Stimulated activated CD4-positive, alpha-beta T cell treated with anti-CD3 and anti-CD28 coated beads, Interleukin-2, amount 100 ng/mL, for 24 hours (primary cell): ENCODE measurements at regions not wholly inside any gene's neighbourhood (a gene's known extent, or its start where the extent isn't known, plus 50 kb on each side); places are given as distances from the start of the nearest gene placed in this dataset.
"Not testable (repeated sequence)": the region's sequence is repeated elsewhere in the genome, so short reads cannot be mapped to it uniquely, and the experiment has no call there.

ENCODE experiments used
- DNase-seq, 2 donors: peaks; one replicate each; pipeline ENCODE4 v3.0.0-alpha.2; 2020

GRCh38 chr5:32932241-32932935, 221.3 kb downstream of the NPR3 start:
- no peak for DNase-seq

GRCh38 chr5:32933692-32934091, 222.6 kb downstream of the NPR3 start:
- DNase-seq, result no peak

GRCh38 chr5:32934529-32934928, 223.4 kb downstream of the NPR3 start:
- no peak for DNase-seq

DNA sequence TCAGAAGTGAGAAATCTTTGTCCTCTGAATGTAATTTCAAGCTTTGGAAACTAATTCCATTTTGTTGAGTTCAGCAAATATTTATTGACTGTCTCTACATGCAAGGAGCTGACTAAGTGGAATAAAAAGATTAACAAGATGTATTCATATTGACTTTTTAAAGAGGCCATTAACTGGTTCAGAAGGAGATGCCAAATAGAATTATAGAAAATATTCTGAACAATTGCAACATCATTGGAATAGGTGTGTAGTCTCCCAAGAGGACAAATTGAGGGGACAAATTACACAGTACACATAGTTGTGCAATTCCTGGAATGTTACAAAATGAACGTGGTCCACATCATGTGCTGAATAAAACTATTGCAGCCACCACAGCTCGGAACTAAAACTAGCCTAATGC, 224.2 kb downstream of the NPR3 start:
- no peak for DNase-seq

DNA sequence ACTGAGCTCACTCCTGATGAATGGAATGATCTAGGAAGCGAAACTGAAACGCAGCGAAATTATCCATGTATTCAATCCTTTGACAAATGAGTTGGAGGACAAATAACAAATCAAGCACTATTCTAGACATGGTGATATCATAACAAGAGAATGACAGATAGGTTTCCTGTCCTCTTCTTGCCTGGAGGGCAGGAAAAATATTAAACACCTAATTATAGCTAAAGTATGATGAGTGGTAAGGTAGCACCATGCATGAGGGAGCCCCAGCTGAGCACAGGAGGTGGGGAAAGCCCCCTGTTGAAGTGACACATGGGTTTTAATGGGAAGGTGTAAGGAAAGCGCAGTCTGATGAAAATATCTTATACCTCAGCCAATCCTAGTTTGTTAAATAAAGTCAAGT, 225.2 kb downstream of the NPR3 start:
- DNase-seq, result no peak

GRCh38 chr5:32942225-32942989, 231.3 kb downstream of the NPR3 start:
- DNase-seq, result no peak

- DNase-seq, result no peak
Measured at GRCh38 chr5:32949286-32949970, 238.3 kb downstream of the NPR3 start.

DNA sequence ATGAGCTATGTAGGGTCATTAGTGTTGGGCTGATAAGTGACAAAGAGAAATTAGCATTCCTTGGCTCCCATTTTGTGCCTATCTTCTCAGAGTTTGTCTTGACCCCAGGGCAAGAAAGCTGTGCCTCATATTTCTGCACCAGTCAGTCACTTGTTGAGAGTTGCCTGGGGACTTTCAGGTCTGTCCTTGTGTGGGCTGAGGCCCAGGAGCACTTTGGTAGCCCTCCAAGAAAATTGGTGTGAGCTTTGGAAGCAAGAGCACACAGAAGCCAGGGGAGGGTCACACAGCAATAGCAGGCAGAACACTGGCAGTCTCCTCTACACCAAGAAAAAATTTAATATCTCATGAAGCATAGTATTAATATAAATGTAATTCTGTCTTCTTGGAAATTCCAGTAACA, 239.9 kb downstream of the NPR3 start:
- no peak for DNase-seq

- DNase-seq, result no peak
Measured at GRCh38 chr5:32951878-32952277, 240.8 kb downstream of the NPR3 start.

- DNase-seq, result not testable (repeated sequence)
Measured at GRCh38 chr5:32952421-32952820, 241.3 kb downstream of the NPR3 start.

GRCh38 chr5:32953694-32954093, 242.6 kb downstream of the NPR3 start:
- DNase-seq, result no peak

- no peak for DNase-seq
Measured at GRCh38 chr5:32955814-32956213, 244.7 kb downstream of the NPR3 start.

- DNase-seq, result no peak
Measured at GRCh38 chr5:32960340-32961058, 249.4 kb downstream of the NPR3 start.

- DNase-seq, result no peak
Measured at GRCh38 chr5:32961059-32961415, 249.9 kb downstream of the NPR3 start.

- DNase-seq, result no peak
Measured at GRCh38 chr5:32964261-32964660, 253.1 kb downstream of the NPR3 start.

- no peak for DNase-seq
Measured at GRCh38 chr5:32973646-32974045, 262.5 kb downstream of the NPR3 start.

DNA sequence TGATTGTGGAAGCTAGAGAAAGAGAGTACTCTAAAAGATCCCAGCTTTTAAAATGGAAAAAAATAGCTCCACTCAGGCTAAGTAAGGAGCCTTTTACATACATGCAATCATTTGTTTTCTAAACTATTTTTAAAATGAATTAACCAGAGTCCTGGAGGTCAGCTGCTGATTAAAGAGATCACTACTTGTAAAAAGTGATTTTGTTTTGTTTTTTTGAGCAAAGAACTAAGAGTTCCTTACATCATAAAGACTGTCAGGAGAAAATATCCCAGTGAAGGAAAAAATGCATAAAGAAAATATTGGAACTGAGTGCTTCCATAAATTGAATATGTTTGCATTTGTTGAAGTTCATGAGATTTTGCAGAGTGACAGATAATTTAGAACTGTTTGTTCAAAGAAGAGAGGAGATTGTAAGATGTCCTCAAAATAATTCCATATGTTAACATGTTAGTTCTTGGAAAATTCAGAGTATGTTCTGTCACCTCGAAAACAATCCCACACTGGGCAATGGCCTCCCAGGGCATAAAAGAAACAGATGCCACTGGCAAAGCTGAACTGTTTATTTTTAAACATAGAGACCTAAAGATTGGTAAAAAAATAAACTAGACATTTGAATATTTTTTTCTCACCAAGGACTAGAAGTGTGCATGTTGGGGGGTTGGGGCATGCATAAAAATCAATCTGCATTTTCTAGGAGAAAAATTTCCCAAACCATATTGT, 264.7 kb downstream of the NPR3 start:
- DNase-seq, result no peak

DNA sequence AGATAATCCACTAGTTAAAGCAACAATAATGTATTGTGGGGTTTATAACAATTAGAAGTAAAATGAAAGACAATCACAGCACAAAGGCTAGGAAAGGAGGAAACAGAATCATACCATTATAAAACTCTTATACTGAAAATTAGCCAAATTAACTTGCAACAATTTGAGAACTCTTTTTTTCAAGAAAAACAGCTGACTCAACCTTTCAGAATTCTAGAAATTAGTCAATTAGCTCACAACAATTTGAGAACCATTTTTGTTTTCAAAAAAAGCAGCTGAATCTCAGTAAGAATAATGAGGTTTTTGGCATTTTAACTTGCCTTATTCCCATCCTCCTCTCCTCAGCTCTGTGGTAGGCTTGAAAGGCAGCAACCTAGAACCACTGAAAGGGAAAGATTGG, 269.9 kb downstream of the NPR3 start:
- DNase-seq, result no peak

DNA sequence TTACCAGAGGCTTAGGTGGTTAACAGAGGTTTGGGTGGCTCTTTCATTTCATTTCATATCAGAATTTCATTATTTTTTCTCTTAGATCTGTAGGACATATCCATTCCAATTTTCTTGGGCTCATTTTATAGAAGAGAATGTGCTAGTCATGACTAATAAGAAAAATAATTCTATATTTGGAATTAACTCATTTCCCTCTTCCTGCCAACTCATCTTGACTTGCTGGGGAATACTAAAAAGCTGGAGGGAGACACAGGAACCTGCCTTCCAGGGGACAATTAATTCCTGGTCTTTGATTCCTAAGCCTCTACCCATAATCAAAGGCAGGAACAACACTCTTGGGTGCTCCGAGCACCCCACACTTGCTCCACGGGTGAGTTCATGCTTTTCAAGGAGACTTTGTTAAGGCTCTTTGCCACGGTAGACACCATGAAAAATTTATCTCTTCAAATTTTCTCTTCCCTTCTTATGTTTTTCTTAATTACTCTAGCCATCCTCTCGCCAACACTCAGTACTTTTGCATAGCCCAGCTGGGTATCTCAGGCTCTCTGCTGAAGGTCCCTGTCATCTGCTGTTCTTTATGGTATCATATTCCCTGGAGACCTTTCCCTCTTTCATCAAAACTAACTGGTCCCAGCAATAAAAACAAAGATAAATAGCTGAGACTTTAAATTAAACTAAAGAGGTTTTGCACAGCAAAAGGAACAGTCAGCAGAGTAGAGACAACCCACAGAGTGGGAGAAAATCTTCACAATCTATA, 273.9 kb downstream of the NPR3 start:
- no peak for DNase-seq

DNA sequence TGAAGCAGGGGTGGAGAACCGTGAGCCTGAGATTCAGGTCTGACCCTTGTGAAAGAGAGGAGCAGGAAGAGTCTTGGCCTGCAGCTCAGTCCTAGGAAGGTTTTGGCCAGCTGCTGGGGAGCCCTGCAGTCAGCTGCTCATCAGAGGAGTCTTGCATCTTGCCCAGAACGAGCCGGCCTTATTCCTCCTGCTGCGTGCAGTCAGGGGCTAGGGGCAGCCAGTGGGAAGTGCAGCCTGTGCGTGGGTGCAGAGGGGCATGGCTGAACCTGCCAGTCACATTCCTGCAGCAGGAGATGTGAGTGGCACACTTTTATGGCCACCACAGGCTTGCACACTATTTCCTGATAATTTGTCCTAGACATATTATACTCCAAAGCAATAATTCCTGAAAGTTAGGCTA, 278.7 kb downstream of the NPR3 start:
- DNase-seq, result no peak

DNA sequence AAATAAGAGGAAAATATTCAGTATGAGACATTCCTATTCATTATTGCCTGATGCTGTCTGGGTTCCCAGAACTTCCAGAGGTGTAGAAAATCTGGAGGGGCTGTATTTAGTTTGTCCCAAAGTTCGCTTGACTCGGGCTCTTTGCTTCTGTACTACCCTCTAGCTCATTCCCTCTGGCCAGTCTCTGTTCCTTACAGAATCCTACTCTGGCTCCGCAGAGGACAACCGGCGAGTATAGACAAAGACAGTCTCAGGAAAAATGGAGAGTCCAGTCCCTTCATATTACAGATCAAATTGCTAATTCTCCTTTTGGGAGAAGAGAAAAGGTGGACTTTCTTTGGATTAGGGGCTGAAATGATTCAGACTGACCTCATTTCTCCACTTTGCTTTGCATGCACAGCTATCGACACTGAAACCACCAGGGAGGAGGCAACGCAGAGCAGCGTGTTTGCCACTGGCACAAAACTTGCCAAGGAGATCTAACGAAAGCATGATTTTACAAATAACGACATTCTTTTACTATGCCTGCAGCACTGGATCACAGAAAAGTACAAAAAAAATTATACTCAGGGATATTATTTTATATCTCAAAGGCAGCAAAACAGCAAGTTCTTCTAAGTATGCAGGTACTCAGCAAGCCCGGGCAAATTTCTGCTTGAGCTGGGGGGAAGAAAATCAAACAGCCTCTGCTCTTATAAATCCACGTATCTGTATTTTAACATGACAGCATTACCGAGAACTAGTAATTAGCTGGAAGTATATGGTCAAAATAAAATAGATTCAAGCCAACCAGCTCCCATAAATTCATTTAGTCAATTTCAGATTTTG, 279.7 kb downstream of the NPR3 start:
- DNase-seq, result no peak
